K562 (cell line): ENCODE measurements at regions not wholly inside any gene's neighbourhood (a gene's known extent, or its start where the extent isn't known, plus 50 kb on each side); places are given as distances from the start of the nearest gene placed in this dataset.

Experiments used
- ASH1L ChIP-seq: fragments of 450-650 bp; IDR thresholded peaks from 2 replicates; pipeline ENCODE4 v1.6.1; 2018; ENCODE audit warnings: borderline replicate concordance, mild to moderate bottlenecking, low read depth; ENCODE audit not compliant: partially characterized antibody
- CC2D1A ChIP-seq: fragments of 450-650 bp; IDR thresholded peaks from 2 replicates; pipeline ENCODE4 v1.6.1; 2017; ENCODE audit warnings: mild to moderate bottlenecking
- CHCHD3 ChIP-seq: fragments of 250-450 bp; sonication (Bioruptor Pico); IDR thresholded peaks from 2 replicates; pipeline ENCODE4 v2.1.2; 2022; ENCODE audit warnings: mild to moderate bottlenecking
- EP300 ChIP-seq: IDR thresholded peaks from 2 replicates; pipeline ENCODE4 v1.6.1; 2012; ENCODE audit warnings: low read length, improper control_type of control experiment
- GTF2A2 ChIP-seq: IDR thresholded peaks from 2 replicates; pipeline ENCODE4 v1.6.1; 2016; ENCODE audit warnings: mild to moderate bottlenecking, missing genetic modification characterization, missing compliant biosample characterization
- MCM5 ChIP-seq: fragments of 450-650 bp; IDR thresholded peaks from 2 replicates; pipeline ENCODE4 v1.6.1; 2016; ENCODE audit warnings: low read depth
- NFATC3 ChIP-seq: fragments of 450-650 bp; IDR thresholded peaks from 2 replicates; pipeline ENCODE4 v1.6.1; 2017; ENCODE audit warnings: mild to moderate bottlenecking
- POLR3G ChIP-seq: IDR thresholded peaks from 2 replicates; pipeline ENCODE4 v1.6.1; 2011; ENCODE audit not compliant: insufficient read length, insufficient replicate concordance; ENCODE audit errors: extremely low read depth
- RBM22 ChIP-seq: fragments of 200-400 bp; formaldehyde crosslinking; IDR thresholded peaks from 2 replicates; pipeline ENCODE4 v1.6.1; 2018; ENCODE audit warnings: low read length, low read depth; ENCODE audit not compliant: poor library complexity, severe bottlenecking
- SMAD3 ChIP-seq: fragments of 450-650 bp; formaldehyde crosslinking; conservative IDR thresholded peaks from 2 replicates; pipeline ENCODE4 v1.4.0; 2020; ENCODE audit warnings: mild to moderate bottlenecking
- TF ChIP-seq, protein P1 (sequence below): fragments of 450-650 bp; IDR thresholded peaks from 2 replicates; pipeline ENCODE4 v1.6.1; 2017; ENCODE audit warnings: mild to moderate bottlenecking, moderate library complexity
- TF ChIP-seq, protein P2 (sequence below): fragments of 250-450 bp; sonication (Bioruptor Pico); IDR thresholded peaks from 2 replicates; pipeline ENCODE4 v1.5.0; 2021

DNA sequence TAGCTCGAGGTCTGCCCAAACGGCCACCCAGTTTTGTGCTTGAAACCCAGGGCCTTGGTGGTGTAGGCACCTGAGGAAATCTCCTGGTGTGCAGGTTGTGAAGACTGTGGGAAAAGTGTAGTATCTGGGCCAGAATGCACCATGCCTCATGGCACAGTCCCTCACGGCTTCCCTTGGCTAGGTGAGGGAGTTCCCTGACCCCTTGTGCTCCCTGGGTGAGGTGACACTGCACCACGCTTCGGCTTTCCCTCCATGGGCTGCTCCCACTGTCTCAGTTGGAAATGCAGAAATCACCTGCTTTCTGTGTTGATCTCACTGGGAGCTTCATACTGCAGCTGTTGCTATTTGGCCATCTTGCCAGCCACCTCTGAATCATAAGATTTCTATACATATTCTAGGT, 62.4 kb upstream of the CDK6 start (continued):
- TF ChIP-seq, protein P1, sequence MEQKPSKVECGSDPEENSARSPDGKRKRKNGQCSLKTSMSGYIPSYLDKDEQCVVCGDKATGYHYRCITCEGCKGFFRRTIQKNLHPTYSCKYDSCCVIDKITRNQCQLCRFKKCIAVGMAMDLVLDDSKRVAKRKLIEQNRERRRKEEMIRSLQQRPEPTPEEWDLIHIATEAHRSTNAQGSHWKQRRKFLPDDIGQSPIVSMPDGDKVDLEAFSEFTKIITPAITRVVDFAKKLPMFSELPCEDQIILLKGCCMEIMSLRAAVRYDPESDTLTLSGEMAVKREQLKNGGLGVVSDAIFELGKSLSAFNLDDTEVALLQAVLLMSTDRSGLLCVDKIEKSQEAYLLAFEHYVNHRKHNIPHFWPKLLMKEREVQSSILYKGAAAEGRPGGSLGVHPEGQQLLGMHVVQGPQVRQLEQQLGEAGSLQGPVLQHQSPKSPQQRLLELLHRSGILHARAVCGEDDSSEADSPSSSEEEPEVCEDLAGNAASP = no peak
- no peak for TF ChIP-seq EP300
- no peak for TF ChIP-seq RBM22
- TF ChIP-seq SMAD3 = no peak
- TF ChIP-seq CHCHD3 (CRISPR knock-in tag) = no peak
- no peak for TF ChIP-seq POLR3G
- no peak for TF ChIP-seq GTF2A2 (tag)
- no peak for TF ChIP-seq NFATC3
- no peak for TF ChIP-seq MCM5
- TF ChIP-seq ASH1L = no peak
- no peak for TF ChIP-seq CC2D1A
- TF ChIP-seq, protein P2, sequence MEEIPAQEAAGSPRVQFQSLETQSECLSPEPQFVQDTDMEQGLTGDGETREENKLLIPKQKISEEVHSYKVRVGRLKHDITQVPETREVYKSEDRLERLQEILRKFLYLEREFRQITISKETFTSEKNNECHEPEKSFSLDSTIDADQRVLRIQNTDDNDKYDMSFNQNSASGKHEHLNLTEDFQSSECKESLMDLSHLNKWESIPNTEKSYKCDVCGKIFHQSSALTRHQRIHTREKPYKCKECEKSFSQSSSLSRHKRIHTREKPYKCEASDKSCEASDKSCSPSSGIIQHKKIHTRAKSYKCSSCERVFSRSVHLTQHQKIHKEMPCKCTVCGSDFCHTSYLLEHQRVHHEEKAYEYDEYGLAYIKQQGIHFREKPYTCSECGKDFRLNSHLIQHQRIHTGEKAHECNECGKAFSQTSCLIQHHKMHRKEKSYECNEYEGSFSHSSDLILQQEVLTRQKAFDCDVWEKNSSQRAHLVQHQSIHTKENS (CRISPR knock-in tag) = no peak
